ENCODE measurements at regions not wholly inside any gene's neighbourhood (a gene's known extent, or its start where the extent isn't known, plus 50 kb on each side); places are given as distances from the start of the nearest gene placed in this dataset.

GRCh38 chr3:174776123-174776522 lies 83.0 kb upstream of the NAALADL2 start:
- no peak for DNase-seq (ENCODE audit: low spot score)

GRCh38 chr3:174776636-174777035 lies 82.5 kb upstream of the NAALADL2 start:
- no peak for DNase-seq (ENCODE audit: low spot score)

DNA sequence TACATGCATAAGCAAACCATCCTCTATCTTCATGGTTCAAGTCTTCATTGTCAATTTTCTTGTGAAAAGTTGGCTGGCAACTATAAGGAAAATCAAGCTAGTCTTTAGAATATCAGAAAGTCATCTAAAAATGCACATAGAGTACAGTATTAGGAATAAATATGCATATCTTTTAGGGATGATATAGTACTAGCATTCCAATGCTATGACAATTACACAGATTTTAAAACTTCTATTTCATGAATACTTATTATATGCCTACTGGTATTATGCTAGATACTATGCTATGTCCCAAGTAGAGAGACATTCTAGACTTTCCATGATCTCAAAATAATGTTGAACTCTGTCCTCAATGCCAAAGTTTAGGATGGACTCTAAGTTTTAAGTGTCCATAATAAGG lies 81.3 kb upstream of the NAALADL2 start:
- no peak for DNase-seq (ENCODE audit: low spot score)

GRCh38 chr3:174783502-174783901 lies 75.6 kb upstream of the NAALADL2 start:
- DNase-seq (ENCODE audit: low spot score): no peak

GRCh38 chr3:174784206-174784934 lies 74.8 kb upstream of the NAALADL2 start:
- DNase-seq (ENCODE audit: low spot score): no peak

GRCh38 chr3:174786825-174787224 lies 72.3 kb upstream of the NAALADL2 start:
- DNase-seq (ENCODE audit: low spot score): no peak

GRCh38 chr3:174791161-174791560 lies 68.0 kb upstream of the NAALADL2 start:
- no peak for DNase-seq (ENCODE audit: low spot score)

- DNase-seq (ENCODE audit: low spot score): no peak
These were observed 66.3 kb upstream of the NAALADL2 start for GRCh38 chr3:174792864-174793263.
